ENCODE measurements at regions not wholly inside any gene's neighbourhood (a gene's known extent, or its start where the extent isn't known, plus 50 kb on each side); places are given as distances from the start of the nearest gene placed in this dataset.

GRCh38 chr16:48053418-48053745 lies 102.4 kb downstream of the ABCC12 start:
- TF ChIP-seq CTCF (conservative IDR thresholded peaks at IDR 0.05; ENCODE audit: low read length), result no peak
- no peak for TF ChIP-seq EZH2phosphoT487 (IDR thresholded peaks at IDR 0.05; ENCODE audit: borderline replicate concordance, low read depth, low read length)

All from OCI-LY7 (cell line).